ENCODE measurements at regions not wholly inside any gene's neighbourhood (a gene's known extent, or its start where the extent isn't known, plus 50 kb on each side); places are given as distances from the start of the nearest gene placed in this dataset.

- peaks cover 33% of the 10 kb centered on the region for H3K9me3 ChIP-seq (ENCODE audit: control insufficient read depth, low read depth, low read length)
- H2AFZ ChIP-seq (ENCODE audit: low read length) = no peak overlapping the region
- H3K23me2 ChIP-seq (ENCODE audit: insufficient read length, low read depth, low read length, poor library complexity, severe bottlenecking) = no peaks in the 10 kb centered on the region
- H2BK5ac ChIP-seq (ENCODE audit: insufficient read length, low read length) = no peak overlapping the region
- Mint-ChIP-seq H3K36me3 (ENCODE audit: insufficient read depth in 1 of 3, low read depth in 3 of 3) (peaks cover 34 to 56% (median 56%) of the 10 kb centered on the region in 3 experiments), H3K27ac (no peak overlapping the region), H3K9me3 (peaks cover 52 to 53% of the 10 kb centered on the region in 2 experiments), H3K4me3 (no peak overlapping the region), H3K4me1 (peaks cover 3 to 6% of the 10 kb centered on the region in 2 experiments; a peak in 1 of 4 replicates), H3K27me3 (ENCODE audit: low read depth) (peaks cover 2% of the 10 kb centered on the region; the same call in 1 of the 2 replicates)
- no peak overlapping the region for H3K9ac ChIP-seq (ENCODE audit: extremely low read depth, insufficient read length, low read length)
- no peak overlapping the region for H2BK15ac ChIP-seq (ENCODE audit: low read depth, low read length)
- H3K79me2 ChIP-seq (ENCODE audit: insufficient read depth, low read length) = no peaks in the 10 kb centered on the region
- no peak overlapping the region for H2BK120ac ChIP-seq (ENCODE audit: low read depth, low read length, poor library complexity, severe bottlenecking)
- TF ChIP-seq CTCF (conservative IDR thresholded peaks at IDR 0.05) = no peak
- H3K27ac ChIP-seq (ENCODE audit: insufficient read length, low read depth, low read length) = no peak overlapping the region
- no peak overlapping the region for H4K8ac ChIP-seq (replicated peaks; ENCODE audit: insufficient read length, low read depth, low read length)
- H3K18ac ChIP-seq (ENCODE audit: insufficient read length, low read depth, low read length) = no peak overlapping the region
- H3K79me1 ChIP-seq (ENCODE audit: insufficient read depth, low read depth, low read length, poor library complexity, severe bottlenecking) = peaks cover 3% of the 10 kb centered on the region
- no peaks in the 10 kb centered on the region for H4K20me1 ChIP-seq (ENCODE audit: control insufficient read depth, insufficient read depth, insufficient read length)
- H2AK5ac ChIP-seq (ENCODE audit: insufficient read length, low read length) = no peak overlapping the region
- H3K4me2 ChIP-seq (ENCODE audit: insufficient read depth, insufficient read length, low read length) = no peak overlapping the region
- DNase-seq = no peak
- H3K4me1 ChIP-seq (ENCODE audit: insufficient read depth, low read length) = no peaks in the 10 kb centered on the region
- no peak overlapping the region for H3K4ac ChIP-seq (ENCODE audit: low read depth, low read length)
- H3K14ac ChIP-seq (ENCODE audit: insufficient read depth, low read length) = no peak overlapping the region
- no peak overlapping the region for H3T11ph ChIP-seq (ENCODE audit: low read length)
- H2BK12ac ChIP-seq (ENCODE audit: insufficient read length, low read depth, low read length) = no peak overlapping the region
- H4K91ac ChIP-seq (ENCODE audit: insufficient read length, low read depth, low read length) = no peak overlapping the region
- no peak overlapping the region for H3K56ac ChIP-seq (ENCODE audit: insufficient read length, low read depth, low read length)
- H3K27me3 ChIP-seq (ENCODE audit: insufficient read depth, low read length) = no peaks in the 10 kb centered on the region
- no peak overlapping the region for H3K23ac ChIP-seq (ENCODE audit: insufficient read length, low read depth, low read length)
- no peak overlapping the region for H4K5ac ChIP-seq (ENCODE audit: insufficient read length, low read depth, low read length)
- H2BK20ac ChIP-seq (ENCODE audit: low read depth, low read length, poor library complexity, severe bottlenecking) = no peak overlapping the region
Measured at GRCh38 chr15:81728726-81729125, 317.1 kb downstream of the MEX3B start.

Measured in H9 (cell line).